ENCODE measurements at regions not wholly inside any gene's neighbourhood (a gene's known extent, or its start where the extent isn't known, plus 50 kb on each side); places are given as distances from the start of the nearest gene placed in this dataset.

DNA sequence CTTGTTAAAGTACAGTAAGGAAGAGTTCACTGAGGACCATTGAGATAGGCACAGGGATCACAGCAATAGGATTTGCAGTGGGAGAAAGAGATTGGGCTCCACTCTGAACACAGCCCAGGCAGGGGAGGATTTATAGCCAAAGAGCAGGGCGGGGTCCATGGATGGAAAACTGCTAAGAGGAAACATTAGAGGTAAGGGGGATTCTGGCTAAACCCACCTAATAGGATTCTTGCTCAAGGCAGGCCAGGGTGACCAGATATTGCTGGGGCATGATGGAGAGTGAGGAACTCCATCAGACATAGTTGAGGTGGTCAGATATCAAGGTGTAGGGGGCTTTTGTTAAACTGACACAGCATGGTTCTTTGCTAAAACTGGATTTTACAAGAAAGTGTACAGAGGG, 372.8 kb downstream of the NPHP4 start:
- TF ChIP-seq, protein P1, sequence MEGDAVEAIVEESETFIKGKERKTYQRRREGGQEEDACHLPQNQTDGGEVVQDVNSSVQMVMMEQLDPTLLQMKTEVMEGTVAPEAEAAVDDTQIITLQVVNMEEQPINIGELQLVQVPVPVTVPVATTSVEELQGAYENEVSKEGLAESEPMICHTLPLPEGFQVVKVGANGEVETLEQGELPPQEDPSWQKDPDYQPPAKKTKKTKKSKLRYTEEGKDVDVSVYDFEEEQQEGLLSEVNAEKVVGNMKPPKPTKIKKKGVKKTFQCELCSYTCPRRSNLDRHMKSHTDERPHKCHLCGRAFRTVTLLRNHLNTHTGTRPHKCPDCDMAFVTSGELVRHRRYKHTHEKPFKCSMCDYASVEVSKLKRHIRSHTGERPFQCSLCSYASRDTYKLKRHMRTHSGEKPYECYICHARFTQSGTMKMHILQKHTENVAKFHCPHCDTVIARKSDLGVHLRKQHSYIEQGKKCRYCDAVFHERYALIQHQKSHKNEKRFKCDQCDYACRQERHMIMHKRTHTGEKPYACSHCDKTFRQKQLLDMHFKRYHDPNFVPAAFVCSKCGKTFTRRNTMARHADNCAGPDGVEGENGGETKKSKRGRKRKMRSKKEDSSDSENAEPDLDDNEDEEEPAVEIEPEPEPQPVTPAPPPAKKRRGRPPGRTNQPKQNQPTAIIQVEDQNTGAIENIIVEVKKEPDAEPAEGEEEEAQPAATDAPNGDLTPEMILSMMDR (IDR thresholded peaks at IDR 0.05): no peak
- TF ChIP-seq EZH2 (IDR thresholded peaks at IDR 0.05) (no peak), EZH2phosphoT487 (IDR thresholded peaks at IDR 0.05) (no peak)

Measured in neural progenitor cell (in vitro differentiated cells).